Loucy (cell line): ENCODE measurements at regions not wholly inside any gene's neighbourhood (a gene's known extent, or its start where the extent isn't known, plus 50 kb on each side); places are given as distances from the start of the nearest gene placed in this dataset.
"Not testable (repeated sequence)": the region's sequence is repeated elsewhere in the genome, so short reads cannot be mapped to it uniquely, and the experiment has no call there.

Experiments used
- H2AFZ ChIP-seq: fragments of 200-600 bp; sonication (generic); 2 replicates; pipeline ENCODE4 v1.6.0; 2016; ENCODE audit warnings: antibody characterized with exemption, mild to moderate bottlenecking, low read length, moderate library complexity
- H3F3A ChIP-seq: fragments of 200-600 bp; 2 replicates; pipeline ENCODE4 v1.6.0; 2016; ENCODE audit warnings: antibody characterized with exemption, low read depth, mild to moderate bottlenecking
- H3K27me3 ChIP-seq: fragments of 200-600 bp; sonication (generic); 2 replicates; pipeline ENCODE4 v1.6.1; 2014; ENCODE audit warnings: low read length, mild to moderate bottlenecking; ENCODE audit not compliant: insufficient read depth, poor library complexity, severe bottlenecking
- H3K36me3 ChIP-seq: fragments of 200-600 bp; sonication (generic); 2 replicates; pipeline ENCODE4 v1.6.1; 2016; ENCODE audit warnings: low read length; ENCODE audit not compliant: insufficient read depth
- H3K4me1 ChIP-seq: fragments of 200-600 bp; sonication (generic); 2 replicates; pipeline ENCODE4 v1.5.1; 2014; ENCODE audit warnings: low read length, mild to moderate bottlenecking; ENCODE audit not compliant: insufficient read depth, poor library complexity, severe bottlenecking
- H3K4me2 ChIP-seq: fragments of 200-600 bp; sonication (generic); 2 replicates; pipeline ENCODE4 v1.6.0; 2014; ENCODE audit warnings: antibody characterized with exemption, low read length, low read depth, mild to moderate bottlenecking; ENCODE audit not compliant: poor library complexity, severe bottlenecking
- H3K4me3 ChIP-seq: fragments of 200-600 bp; sonication (generic); 2 replicates; pipeline ENCODE4 v1.5.1; 2014; ENCODE audit warnings: low read length, mild to moderate bottlenecking, mixed read lengths; ENCODE audit not compliant: poor library complexity, severe bottlenecking
- H3K79me2 ChIP-seq: fragments of 200-600 bp; sonication (generic); 2 replicates; pipeline ENCODE4 v1.6.1; 2014; ENCODE audit warnings: low read length; ENCODE audit not compliant: insufficient read depth
- H3K9ac ChIP-seq: fragments of 200-600 bp; sonication (generic); 2 replicates; pipeline ENCODE4 v1.6.0; 2014; ENCODE audit warnings: mild to moderate bottlenecking, low read depth, low read length, moderate library complexity; ENCODE audit not compliant: poor library complexity, severe bottlenecking
- H3K9me2 ChIP-seq: fragments of 200-600 bp; sonication (generic); replicated peaks from 2 replicates; pipeline ENCODE4 v1.6.1; 2016; ENCODE audit warnings: low read depth, low read length, mixed read lengths
- H3K9me3 ChIP-seq: fragments of 200-600 bp; sonication (generic); 2 replicates; pipeline ENCODE4 v1.6.1; 2014; ENCODE audit warnings: mild to moderate bottlenecking, antibody characterized with exemption, low read length, low read depth; ENCODE audit not compliant: insufficient read depth
- H4K20me1 ChIP-seq: fragments of 200-600 bp; sonication (generic); 2 replicates; pipeline ENCODE4 v1.6.0; 2014; ENCODE audit warnings: antibody characterized with exemption, low read length, mild to moderate bottlenecking; ENCODE audit not compliant: insufficient read depth, poor library complexity, severe bottlenecking
- EZH2phosphoT487 ChIP-seq: fragments of 200-600 bp; IDR thresholded peaks from 2 replicates; pipeline ENCODE4 v1.6.1; 2018; ENCODE audit warnings: antibody characterized with exemption, mild to moderate bottlenecking, moderate library complexity, borderline replicate concordance
- TF ChIP-seq, protein P1 (sequence below): fragments of 200-600 bp; sonication (generic); conservative IDR thresholded peaks from 2 replicates; pipeline ENCODE4 v1.5.1; 2014; ENCODE audit warnings: mild to moderate bottlenecking, antibody characterized with exemption, low read length

DNA sequence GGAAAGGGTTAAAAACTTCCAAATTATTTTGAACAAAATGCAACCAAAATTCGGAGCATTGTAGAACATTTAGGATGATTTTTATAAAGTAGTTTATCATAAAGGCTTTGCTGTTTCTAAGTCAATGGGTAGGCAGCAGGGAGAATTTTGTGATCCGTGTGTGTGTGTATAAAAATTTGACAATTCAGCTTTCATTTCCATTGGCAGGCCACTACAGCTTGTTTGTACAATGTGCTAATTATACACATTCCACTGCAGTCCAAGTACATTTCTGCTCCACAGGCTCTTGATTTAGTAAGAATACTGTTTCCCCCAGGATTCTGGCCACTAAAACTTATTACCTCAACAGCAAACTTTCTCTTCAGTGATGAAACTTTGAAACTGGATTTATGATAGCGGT is 71.8 kb upstream of the LTBP1 start:
- Histone ChIP-seq H3K4me3 (no peak overlapping the region), H3K36me3 (no peaks in the 10 kb centered on the region), H3F3A (no peaks in the 10 kb centered on the region), H3K4me1 (no peaks in the 10 kb centered on the region), H3K9me3 (no peaks in the 10 kb centered on the region), H4K20me1 (no peaks in the 10 kb centered on the region), H2AFZ (no peak overlapping the region), H3K27me3 (no peaks in the 10 kb centered on the region), H3K9me2 (no peaks in the 10 kb centered on the region), H3K4me2 (no peak overlapping the region), H3K9ac (no peak overlapping the region), H3K79me2 (no peaks in the 10 kb centered on the region)
- no peak for TF ChIP-seq EZH2phosphoT487
- TF ChIP-seq, protein P1, sequence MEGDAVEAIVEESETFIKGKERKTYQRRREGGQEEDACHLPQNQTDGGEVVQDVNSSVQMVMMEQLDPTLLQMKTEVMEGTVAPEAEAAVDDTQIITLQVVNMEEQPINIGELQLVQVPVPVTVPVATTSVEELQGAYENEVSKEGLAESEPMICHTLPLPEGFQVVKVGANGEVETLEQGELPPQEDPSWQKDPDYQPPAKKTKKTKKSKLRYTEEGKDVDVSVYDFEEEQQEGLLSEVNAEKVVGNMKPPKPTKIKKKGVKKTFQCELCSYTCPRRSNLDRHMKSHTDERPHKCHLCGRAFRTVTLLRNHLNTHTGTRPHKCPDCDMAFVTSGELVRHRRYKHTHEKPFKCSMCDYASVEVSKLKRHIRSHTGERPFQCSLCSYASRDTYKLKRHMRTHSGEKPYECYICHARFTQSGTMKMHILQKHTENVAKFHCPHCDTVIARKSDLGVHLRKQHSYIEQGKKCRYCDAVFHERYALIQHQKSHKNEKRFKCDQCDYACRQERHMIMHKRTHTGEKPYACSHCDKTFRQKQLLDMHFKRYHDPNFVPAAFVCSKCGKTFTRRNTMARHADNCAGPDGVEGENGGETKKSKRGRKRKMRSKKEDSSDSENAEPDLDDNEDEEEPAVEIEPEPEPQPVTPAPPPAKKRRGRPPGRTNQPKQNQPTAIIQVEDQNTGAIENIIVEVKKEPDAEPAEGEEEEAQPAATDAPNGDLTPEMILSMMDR, result no peak

- no peaks in the 10 kb centered on the region for H3K36me3 ChIP-seq
- no peaks in the 10 kb centered on the region for H3K9me2 ChIP-seq
- H3K9ac ChIP-seq, result no peak overlapping the region
- H3K4me3 ChIP-seq, result no peak overlapping the region
- no peaks in the 10 kb centered on the region for H3F3A ChIP-seq
- no peak overlapping the region for H3K4me2 ChIP-seq
- no peaks in the 10 kb centered on the region for H3K4me1 ChIP-seq
- H4K20me1 ChIP-seq, result no peaks in the 10 kb centered on the region
- H3K79me2 ChIP-seq, result no peaks in the 10 kb centered on the region
- H3K9me3 ChIP-seq, result no peaks in the 10 kb centered on the region
- H2AFZ ChIP-seq, result no peak overlapping the region
- TF ChIP-seq EZH2phosphoT487, result no peak
- TF ChIP-seq, protein P1, result no peak
- no peaks in the 10 kb centered on the region for H3K27me3 ChIP-seq
These were observed 68.9 kb upstream of the LTBP1 start for GRCh38 chr2:32877587-32878510.

DNA sequence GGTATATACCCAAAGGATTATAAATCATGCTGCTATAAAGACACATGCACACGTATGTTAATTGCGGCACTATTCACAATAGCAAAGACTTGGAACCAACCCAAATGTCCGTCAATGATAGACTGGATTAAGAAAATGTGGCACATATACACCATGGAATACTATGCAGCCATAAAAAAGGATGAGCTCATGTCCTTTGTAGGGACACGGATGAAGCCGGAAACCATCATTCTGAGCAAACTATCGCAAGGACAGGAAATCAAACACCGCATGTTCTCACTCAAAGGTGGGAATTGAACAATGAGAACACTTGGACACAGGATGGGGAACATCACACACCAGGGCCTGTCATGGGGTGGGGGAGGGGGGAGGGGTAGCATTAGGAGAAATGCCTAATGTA is 66.8 kb upstream of the LTBP1 start:
- H3K9me3 ChIP-seq, H3K27me3 ChIP-seq, H3K4me2 ChIP-seq, H3K4me3 ChIP-seq, H3K79me2 ChIP-seq, H4K20me1 ChIP-seq, H3K36me3 ChIP-seq, H2AFZ ChIP-seq, H3F3A ChIP-seq, H3K9ac ChIP-seq, H3K4me1 ChIP-seq, H3K9me2 ChIP-seq: not testable (repeated sequence)
